GM12878 (cell line): ENCODE measurements at regions not wholly inside any gene's neighbourhood (a gene's known extent, or its start where the extent isn't known, plus 50 kb on each side); places are given as distances from the start of the nearest gene placed in this dataset.

ENCODE experiments used
- GABPA ChIP-seq: IDR thresholded peaks from 2 replicates; pipeline ENCODE4 v1.6.1; 2014; ENCODE audit warnings: antibody characterized with exemption, low read depth, mild to moderate bottlenecking, inconsistent platforms
- HCFC1 ChIP-seq: fragments of 150-350 bp; IDR thresholded peaks from 2 replicates; pipeline ENCODE4 v1.6.1; 2014; ENCODE audit warnings: low read length
- MYB ChIP-seq: fragments of 150-350 bp; IDR thresholded peaks from 2 replicates; pipeline ENCODE4 v1.6.1; 2014; ENCODE audit warnings: mild to moderate bottlenecking, low read depth, low read length, borderline replicate concordance
- NFYB ChIP-seq: IDR thresholded peaks from 2 replicates; pipeline ENCODE4 v1.6.1; 2011; ENCODE audit warnings: low read depth, mild to moderate bottlenecking, low read length, improper control_type of control experiment, moderate library complexity; ENCODE audit not compliant: insufficient read depth
- POLR2AphosphoS5 ChIP-seq: IDR thresholded peaks from 2 replicates; pipeline ENCODE4 v1.6.1; 2011; ENCODE audit warnings: mild to moderate bottlenecking, low read length, inconsistent platforms
- SMAD1 ChIP-seq: fragments of 450-650 bp; IDR thresholded peaks from 2 replicates; pipeline ENCODE4 v1.6.1; 2018; ENCODE audit warnings: mild to moderate bottlenecking, low read depth; ENCODE audit not compliant: partially characterized antibody
- TF ChIP-seq, protein P1 (sequence below), 3 experiments: IDR thresholded peaks in 2 of 3; conservative IDR thresholded peaks in 1 of 3; 2 replicates each; pipeline ENCODE4 v1.5.1; 2011; ENCODE audit warnings: low read depth in 3 of 3, low read length in 3 of 3, mild to moderate bottlenecking in 3 of 3, control low read depth in 2 of 3, moderate library complexity in 2 of 3, inconsistent platforms in 1 of 3, mixed read lengths in 1 of 3; ENCODE audit not compliant: control insufficient read depth in 2 of 3, insufficient read depth in 1 of 3; ENCODE audit errors: extremely low read depth in 1 of 3

DNA sequence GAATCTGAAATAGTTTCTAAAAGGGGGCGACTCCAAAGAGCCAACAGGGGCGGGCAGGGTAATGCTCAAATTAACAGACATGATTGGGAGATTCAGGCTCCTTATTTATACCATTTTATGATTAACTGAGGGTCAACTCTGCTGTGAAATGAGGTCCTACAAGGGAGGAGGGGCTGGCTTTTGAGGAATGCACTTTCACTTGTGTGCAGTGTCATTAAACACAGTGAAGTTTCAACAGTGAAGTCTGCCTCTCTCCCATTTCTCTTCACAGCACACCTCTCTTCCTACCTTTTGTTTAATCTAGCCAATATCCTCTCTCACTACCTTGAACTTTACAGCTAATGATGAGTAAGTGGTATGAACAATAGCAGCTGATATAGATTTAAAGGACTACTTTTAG is 557.3 kb upstream of the CITED2 start:
- TF ChIP-seq POLR2AphosphoS5, result no peak
- no peak for TF ChIP-seq MYB
- no peak for TF ChIP-seq GABPA
- TF ChIP-seq, protein P1, sequence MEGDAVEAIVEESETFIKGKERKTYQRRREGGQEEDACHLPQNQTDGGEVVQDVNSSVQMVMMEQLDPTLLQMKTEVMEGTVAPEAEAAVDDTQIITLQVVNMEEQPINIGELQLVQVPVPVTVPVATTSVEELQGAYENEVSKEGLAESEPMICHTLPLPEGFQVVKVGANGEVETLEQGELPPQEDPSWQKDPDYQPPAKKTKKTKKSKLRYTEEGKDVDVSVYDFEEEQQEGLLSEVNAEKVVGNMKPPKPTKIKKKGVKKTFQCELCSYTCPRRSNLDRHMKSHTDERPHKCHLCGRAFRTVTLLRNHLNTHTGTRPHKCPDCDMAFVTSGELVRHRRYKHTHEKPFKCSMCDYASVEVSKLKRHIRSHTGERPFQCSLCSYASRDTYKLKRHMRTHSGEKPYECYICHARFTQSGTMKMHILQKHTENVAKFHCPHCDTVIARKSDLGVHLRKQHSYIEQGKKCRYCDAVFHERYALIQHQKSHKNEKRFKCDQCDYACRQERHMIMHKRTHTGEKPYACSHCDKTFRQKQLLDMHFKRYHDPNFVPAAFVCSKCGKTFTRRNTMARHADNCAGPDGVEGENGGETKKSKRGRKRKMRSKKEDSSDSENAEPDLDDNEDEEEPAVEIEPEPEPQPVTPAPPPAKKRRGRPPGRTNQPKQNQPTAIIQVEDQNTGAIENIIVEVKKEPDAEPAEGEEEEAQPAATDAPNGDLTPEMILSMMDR (IDR thresholded peaks at IDR 0.05 in 2 of 3, conservative IDR thresholded peaks at IDR 0.05 in 1 of 3; ENCODE audit: control insufficient read depth in 2 of 3, extremely low read depth in 1 of 3, insufficient read depth in 1 of 3, low read depth in 3 of 3, low read length in 3 of 3), result no peak
- TF ChIP-seq SMAD1, result no peak
- no peak for TF ChIP-seq HCFC1
- TF ChIP-seq NFYB, result no peak
